H1 (cell line): ENCODE measurements at regions not wholly inside any gene's neighbourhood (a gene's known extent, or its start where the extent isn't known, plus 50 kb on each side); places are given as distances from the start of the nearest gene placed in this dataset.

ENCODE experiments used
- CTCF ChIA-PET: fragments of 300-600 bp; sonication (Branson Sonifier 250); formaldehyde crosslinking; loops from one replicate; lab custom pipeline; 2021; ENCODE audit not compliant: partially characterized antibody; lab: Charles Lee
- POLR2A ChIA-PET: fragments of 300-600 bp; sonication (Branson Sonifier 250); formaldehyde crosslinking; loops from one replicate; lab custom pipeline; 2021; ENCODE audit warnings: inconsistent platforms; ENCODE audit not compliant: partially characterized antibody; lab: Charles Lee
- DNase-seq, 2 experiments: peaks; one replicate each; pipeline versions ENCODE4 v3.0.0 to v3.0.0-alpha.2; 2010 to 2022; ENCODE audit warnings: low spot score in 2 of 2, low read depth in 1 of 2, mixed read lengths in 1 of 2
- FAIRE-seq: peaks from 2 replicates; lab custom pipeline; 2011; peaks lifted over from hg19 to GRCh38; lab: Jason Lieb, UNC
- H2AFZ ChIP-seq: 2 replicates; pipeline ENCODE4 v1.8.1; 2012; ENCODE audit warnings: low read length, inconsistent platforms
- H2AK5ac ChIP-seq: 2 replicates; pipeline ENCODE4 v1.6.1; 2013; ENCODE audit warnings: low read depth, low read length
- H2BK120ac ChIP-seq: replicated peaks from 2 replicates; pipeline ENCODE3; 2013; ENCODE audit warnings: low read depth, low read length, inconsistent platforms
- H2BK12ac ChIP-seq: 2 replicates; pipeline ENCODE4 v1.6.1; 2013; ENCODE audit warnings: low read depth, low read length
- H2BK15ac ChIP-seq: 2 replicates; pipeline ENCODE4 v1.6.1; 2013; ENCODE audit warnings: low read length
- H2BK20ac ChIP-seq: 2 replicates; pipeline ENCODE4 v1.6.1; 2013; ENCODE audit warnings: low read length
- H2BK5ac ChIP-seq: 2 replicates; pipeline ENCODE4 v1.6.1; 2013; ENCODE audit warnings: low read depth, low read length
- H3K14ac ChIP-seq: 2 replicates; pipeline ENCODE4 v1.6.1; 2013; ENCODE audit warnings: inconsistent platforms; ENCODE audit not compliant: insufficient read length
- H3K18ac ChIP-seq: 2 replicates; pipeline ENCODE4 v1.6.1; 2013; ENCODE audit warnings: low read length; ENCODE audit errors: extremely low read depth
- H3K23ac ChIP-seq: 2 replicates; pipeline ENCODE4 v1.6.1; 2013; ENCODE audit warnings: inconsistent platforms; ENCODE audit not compliant: insufficient read length
- H3K23me2 ChIP-seq: 2 replicates; pipeline ENCODE4 v1.6.1; 2013; ENCODE audit warnings: low read depth, low read length
- H3K27ac ChIP-seq: 2 replicates; pipeline ENCODE4 v1.6.1; 2011; ENCODE audit warnings: low read depth, low read length, inconsistent platforms
- H3K27me3 ChIP-seq, 4 experiments: replicated peaks in 1 of 4; 1 replicate in 1 of 4; 2 replicates in 3 of 4; pipeline versions ENCODE4 v1.6.1 to v1.8.1; 2011 to 2013; ENCODE audit warnings: low read length in 3 of 4, mild to moderate bottlenecking in 3 of 4, inconsistent platforms in 2 of 4, mixed read lengths in 2 of 4, moderate library complexity in 1 of 4; ENCODE audit not compliant: control insufficient read depth in 3 of 4, insufficient read depth in 3 of 4; ENCODE audit errors: extremely low read depth in 1 of 4
- H3K36me3 ChIP-seq, 4 experiments: 2 replicates each; pipeline versions ENCODE4 v1.6.1 to v1.8.1; 2011 to 2013; ENCODE audit warnings: mild to moderate bottlenecking in 4 of 4, low read length in 3 of 4, moderate library complexity in 2 of 4, control low read depth in 1 of 4, inconsistent platforms in 1 of 4; ENCODE audit not compliant: insufficient read depth in 4 of 4, control insufficient read depth in 2 of 4
- H3K4ac ChIP-seq: replicated peaks from 2 replicates; pipeline ENCODE3; 2013; ENCODE audit warnings: low read length, low read depth, mixed read lengths, inconsistent platforms; ENCODE audit not compliant: insufficient read length
- H3K4me1 ChIP-seq, 4 experiments: replicated peaks in 1 of 4; 1 replicate in 1 of 4; 2 replicates in 3 of 4; pipeline versions ENCODE4 v1.6.1 to v1.8.1; 2011 to 2013; ENCODE audit warnings: low read length in 3 of 4, inconsistent platforms in 2 of 4, mixed read lengths in 1 of 4; ENCODE audit not compliant: insufficient read depth in 4 of 4, control insufficient read depth in 3 of 4
- H3K4me2 ChIP-seq, 2 experiments: 2 replicates each; pipeline versions ENCODE4 v1.6.1 to v1.8.1; 2011 to 2013; ENCODE audit warnings: low read depth in 2 of 2, low read length in 2 of 2, control low read depth in 1 of 2, inconsistent platforms in 1 of 2, mild to moderate bottlenecking in 1 of 2; ENCODE audit not compliant: insufficient read depth in 1 of 2
- H3K4me3 ChIP-seq, 4 experiments: fragments of 200-600, 300-600 bp in 1 of 4; sonication (generic), shearing (Covaris generic), sonication (Bioruptor Twin) in 1 of 4; 2 replicates each; pipeline versions ENCODE4 v1.5.1 to v1.8.1; 2011 to 2016; ENCODE audit warnings: low read length in 4 of 4, low read depth in 3 of 4, control low read depth in 2 of 4, inconsistent platforms in 2 of 4, mild to moderate bottlenecking in 2 of 4, mixed read lengths in 1 of 4, moderate library complexity in 1 of 4; ENCODE audit not compliant: insufficient read depth in 2 of 4; ENCODE audit errors: extremely low read depth in 1 of 4
- H3K56ac ChIP-seq: replicated peaks from 2 replicates; pipeline ENCODE3; 2013; ENCODE audit warnings: low read depth, mild to moderate bottlenecking, mixed read lengths, low read length, inconsistent platforms; ENCODE audit not compliant: insufficient read length
- H3K79me1 ChIP-seq: 2 replicates; pipeline ENCODE4 v1.6.1; 2013; ENCODE audit warnings: low read depth, low read length, control low read depth
- H3K79me2 ChIP-seq, 2 experiments: 2 replicates each; pipeline versions ENCODE4 v1.6.1 to v1.8.1; 2012 to 2013; ENCODE audit warnings: low read length in 2 of 2, mild to moderate bottlenecking in 2 of 2, inconsistent platforms in 1 of 2; ENCODE audit not compliant: insufficient read depth in 2 of 2, control insufficient read depth in 1 of 2
- H3K9ac ChIP-seq, 4 experiments: replicated peaks in 1 of 4; 1 replicate in 1 of 4; 2 replicates in 3 of 4; pipeline versions ENCODE4 v1.6.1 to v1.8.1; 2011 to 2013; ENCODE audit warnings: low read depth in 3 of 4, low read length in 3 of 4, control low read depth in 2 of 4, mild to moderate bottlenecking in 2 of 4, moderate library complexity in 2 of 4, inconsistent platforms in 1 of 4; ENCODE audit errors: extremely low read depth in 1 of 4
- H3K9me3 ChIP-seq, 2 experiments: 2 replicates each; pipeline versions ENCODE4 v1.6.1 to v1.8.1; 2012 to 2013; ENCODE audit warnings: mild to moderate bottlenecking in 2 of 2, moderate library complexity in 2 of 2, control low read depth in 1 of 2, inconsistent platforms in 1 of 2, low read depth in 1 of 2, low read length in 1 of 2, mixed read lengths in 1 of 2; ENCODE audit not compliant: insufficient read depth in 2 of 2
- H4K20me1 ChIP-seq, 2 experiments: replicated peaks in 1 of 2; 2 replicates each; pipeline versions ENCODE3 to v1.8.1; 2011 to 2013; ENCODE audit warnings: inconsistent platforms in 2 of 2, low read length in 2 of 2, mild to moderate bottlenecking in 1 of 2; ENCODE audit not compliant: insufficient read depth in 2 of 2, control insufficient read depth in 1 of 2
- H4K5ac ChIP-seq: 2 replicates; pipeline ENCODE4 v1.6.1; 2013; ENCODE audit warnings: low read length, low read depth, mixed read lengths, inconsistent platforms; ENCODE audit not compliant: insufficient read length
- H4K8ac ChIP-seq: 2 replicates; pipeline ENCODE4 v1.8.0; 2013; ENCODE audit warnings: mild to moderate bottlenecking, moderate library complexity, low read length, inconsistent platforms; ENCODE audit not compliant: insufficient read depth; ENCODE audit errors: extremely low read depth
- H4K91ac ChIP-seq: replicated peaks from 2 replicates; pipeline ENCODE3; 2013; ENCODE audit warnings: low read length, mixed read lengths, inconsistent platforms; ENCODE audit not compliant: insufficient read length
- CBX8 ChIP-seq: fragments of 300-800, 300-1000 bp; sonication (generic); IDR thresholded peaks from 2 replicates; pipeline ENCODE4 v1.7.1; 2016; ENCODE audit warnings: low read depth, low read length, borderline replicate concordance
- CREB1 ChIP-seq: IDR thresholded peaks from 2 replicates; pipeline ENCODE4 v1.6.1; 2012; ENCODE audit warnings: inconsistent platforms
- EP300 ChIP-seq, 2 experiments: IDR thresholded peaks; 1 replicate in 1 of 2; 2 replicates in 1 of 2; pipeline ENCODE4 v1.6.1; 2011 to 2012; ENCODE audit warnings: low read depth in 2 of 2, low read length in 2 of 2, mild to moderate bottlenecking in 2 of 2, borderline replicate concordance in 1 of 2, inconsistent platforms in 1 of 2, moderate library complexity in 1 of 2
- GABPA ChIP-seq: IDR thresholded peaks from 2 replicates; pipeline ENCODE4 v1.6.1; 2011; ENCODE audit warnings: mild to moderate bottlenecking, low read length, moderate library complexity, borderline replicate concordance; ENCODE audit not compliant: insufficient read depth
- HDAC2 ChIP-seq, 2 experiments: fragments of 300-600 bp in 1 of 2; sonication (generic) in 1 of 2; IDR thresholded peaks; 2 replicates each; pipeline ENCODE4 v1.6.1; 2011 to 2012; ENCODE audit warnings: low read depth in 2 of 2, low read length in 2 of 2, mild to moderate bottlenecking in 2 of 2, moderate library complexity in 2 of 2, borderline replicate concordance in 1 of 2, inconsistent platforms in 1 of 2
- SIX5 ChIP-seq: IDR thresholded peaks from 2 replicates; pipeline ENCODE4 v1.6.1; 2011; ENCODE audit warnings: mild to moderate bottlenecking, low read depth, low read length
- YY1 ChIP-seq: IDR thresholded peaks from 2 replicates; pipeline ENCODE4 v1.6.1; 2011; ENCODE audit warnings: low read depth, mild to moderate bottlenecking, low read length
- whole genome bisulfite sequencing, 2 experiments: shearing (Covaris generic) in 1 of 2; methylation state at CpG; one replicate each; pipeline versions ENCODE4 v1.1.6 to v1.1.7; 2013 to 2015; ENCODE audit warnings: low lambda C conversion rate in 2 of 2, mixed read lengths in 2 of 2, inconsistent platforms in 1 of 2, low coverage in 1 of 2, missing lambda C conversion rate in 1 of 2; ENCODE audit not compliant: insufficient replicate concordance in 2 of 2, insufficient coverage in 1 of 2, insufficient read length in 1 of 2; ENCODE audit errors: extremely low coverage in 1 of 2, missing lambda C conversion rate in 1 of 2; 5-methylcytosine and 5-hydroxymethylcytosine counted together
- TF ChIP-seq, protein P1 (sequence below): IDR thresholded peaks from 2 replicates; pipeline ENCODE4 v1.6.1; 2011; ENCODE audit warnings: low read length, improper control_type of control experiment

DNA sequence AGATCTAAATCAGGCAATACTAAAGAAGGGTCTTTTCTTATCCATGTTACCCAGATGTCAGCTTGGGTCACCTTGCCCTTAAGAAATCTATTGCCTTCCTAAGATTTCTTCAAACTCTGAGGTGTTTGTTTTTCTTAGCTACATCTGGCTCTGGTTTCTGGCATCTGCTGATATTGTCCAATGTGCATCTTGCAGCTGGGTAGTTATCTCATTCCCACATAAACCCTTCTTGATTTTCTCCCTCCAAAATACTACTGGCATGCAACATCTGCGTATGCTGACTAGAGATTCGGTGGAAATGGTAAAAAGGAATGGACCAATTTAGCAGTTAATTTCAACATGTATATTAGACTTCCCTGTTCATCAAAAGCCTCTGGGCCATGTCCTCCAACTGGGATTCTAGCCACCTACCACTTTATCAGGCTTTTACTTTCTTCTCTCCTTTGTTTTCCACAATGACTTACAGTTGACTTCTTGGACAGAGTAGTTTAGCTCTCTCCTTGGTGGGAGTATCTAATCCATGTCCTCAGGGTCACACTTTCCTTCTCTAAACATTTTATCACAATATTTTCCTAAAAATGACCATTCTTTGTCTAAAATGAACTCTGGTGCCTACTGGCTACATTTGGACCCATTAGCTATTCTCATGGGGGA lies 324.8 kb upstream of the FAR2 start:
- Histone ChIP-seq H3K18ac (no peak overlapping the region), H3K4me3 (no peak overlapping the region), H4K91ac (no peak overlapping the region), H2BK15ac (no peak overlapping the region), H4K5ac (no peak overlapping the region), H2AFZ (no peak overlapping the region), H2BK20ac (no peak overlapping the region), H3K4ac (no peak overlapping the region), H3K79me2 (no peaks in the 10 kb centered on the region), H3K4me1 (no peaks in the 10 kb centered on the region), H3K14ac (no peak overlapping the region), H3K9ac (no peak overlapping the region), H2BK5ac (no peak overlapping the region), H2AK5ac (no peak overlapping the region), H3K36me3 (no peaks in the 10 kb centered on the region), H2BK120ac (no peak overlapping the region), H2BK12ac (no peak overlapping the region), H3K9me3 (no peaks in the 10 kb centered on the region), H4K8ac (no peak overlapping the region), H4K20me1 (no peaks in the 10 kb centered on the region), H3K27ac (no peak overlapping the region), H3K23me2 (no peaks in the 10 kb centered on the region), H3K27me3 (no peaks in the 10 kb centered on the region), H3K56ac (no peak overlapping the region), H3K4me2 (no peak overlapping the region), H3K79me1 (no peaks in the 10 kb centered on the region), H3K23ac (no peak overlapping the region)
- FAIRE-seq (no peak), DNase-seq (no peak)
- TF ChIP-seq CREB1: no peak
- no peak for TF ChIP-seq GABPA
- TF ChIP-seq, protein P1, sequence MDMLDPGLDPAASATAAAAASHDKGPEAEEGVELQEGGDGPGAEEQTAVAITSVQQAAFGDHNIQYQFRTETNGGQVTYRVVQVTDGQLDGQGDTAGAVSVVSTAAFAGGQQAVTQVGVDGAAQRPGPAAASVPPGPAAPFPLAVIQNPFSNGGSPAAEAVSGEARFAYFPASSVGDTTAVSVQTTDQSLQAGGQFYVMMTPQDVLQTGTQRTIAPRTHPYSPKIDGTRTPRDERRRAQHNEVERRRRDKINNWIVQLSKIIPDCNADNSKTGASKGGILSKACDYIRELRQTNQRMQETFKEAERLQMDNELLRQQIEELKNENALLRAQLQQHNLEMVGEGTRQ: no peak
- no peak for TF ChIP-seq HDAC2 (IDR thresholded peaks at IDR 0.05; ENCODE audit: borderline replicate concordance in 1 of 2, low read depth in 2 of 2, low read length in 2 of 2)
- TF ChIP-seq CBX8: no peak
- TF ChIP-seq SIX5: no peak
- TF ChIP-seq YY1: no peak
- TF ChIP-seq EP300 (IDR thresholded peaks at IDR 0.05; ENCODE audit: borderline replicate concordance in 1 of 2, low read depth in 2 of 2, low read length in 2 of 2): no peak
- ChIA-PET POLR2A (no interaction called here), CTCF (interaction anchor here (3.2 kb wide), 1 partner anchor 8 kb away, joined by 17 read pairs; no protein-coding TSS in a partner anchor)
- WGBS, 2 experiments: 87% methylated on average over 2 of the region's 2 CpGs; no CpG with 5 or more reads in 1 of the 2 experiments
